SKM-1 treated with dmso at 0.1 percent for 144 hours (cell line): ENCODE measurements at regions not wholly inside any gene's neighbourhood (a gene's known extent, or its start where the extent isn't known, plus 50 kb on each side); places are given as distances from the start of the nearest gene placed in this dataset.

Experiments
- DNase-seq: peaks from one replicate; lab custom pipeline; 2025; ENCODE audit not compliant: unreplicated experiment; lab: John Stamatoyannopoulos, UW

DNA sequence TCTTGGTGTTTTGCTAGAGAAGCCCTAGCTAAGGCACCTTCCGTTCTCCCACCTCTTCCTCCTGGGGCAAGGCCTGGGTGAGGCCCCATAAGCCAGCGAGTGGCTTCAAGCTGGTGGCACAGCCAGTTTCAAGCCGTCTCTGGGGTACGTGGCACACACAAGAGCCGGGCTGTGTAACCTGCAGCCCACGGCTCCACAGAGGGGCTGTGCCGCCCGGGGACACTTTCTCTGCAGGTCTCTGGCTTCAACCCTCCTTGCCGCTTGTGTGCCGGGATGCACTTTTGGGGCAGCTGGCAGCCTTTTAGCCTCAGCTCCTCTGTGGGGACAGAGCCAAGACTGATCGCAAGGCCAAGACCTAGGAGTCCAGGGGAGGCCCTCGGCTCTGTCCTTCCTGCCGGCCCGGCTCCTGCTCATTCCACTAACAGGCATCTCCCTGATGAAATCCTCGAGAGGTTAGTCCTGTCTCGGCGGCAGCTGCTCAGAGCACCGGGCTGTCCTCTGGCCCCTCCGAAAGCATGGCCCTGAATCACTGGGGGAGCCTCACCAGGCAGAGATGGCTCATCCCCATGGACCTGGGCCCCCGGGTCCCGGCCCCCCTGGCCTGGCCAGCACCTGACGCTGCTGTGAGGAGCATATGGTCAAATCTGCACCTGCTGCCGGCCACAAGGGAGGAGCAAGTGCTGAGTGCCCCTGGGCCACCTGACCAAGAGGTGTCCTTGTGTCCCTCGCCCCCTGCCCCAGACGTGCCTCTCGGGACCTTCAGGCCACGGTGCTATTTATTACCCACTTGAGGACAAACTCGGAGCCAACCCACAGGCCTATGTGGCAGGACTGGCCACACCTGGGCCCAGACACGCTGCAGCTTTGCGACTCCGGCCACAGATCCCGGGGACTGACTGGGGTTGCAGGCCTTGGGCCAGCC lies 98.5 kb downstream of the METRNL start:
- DNase-seq = no peak

DNA sequence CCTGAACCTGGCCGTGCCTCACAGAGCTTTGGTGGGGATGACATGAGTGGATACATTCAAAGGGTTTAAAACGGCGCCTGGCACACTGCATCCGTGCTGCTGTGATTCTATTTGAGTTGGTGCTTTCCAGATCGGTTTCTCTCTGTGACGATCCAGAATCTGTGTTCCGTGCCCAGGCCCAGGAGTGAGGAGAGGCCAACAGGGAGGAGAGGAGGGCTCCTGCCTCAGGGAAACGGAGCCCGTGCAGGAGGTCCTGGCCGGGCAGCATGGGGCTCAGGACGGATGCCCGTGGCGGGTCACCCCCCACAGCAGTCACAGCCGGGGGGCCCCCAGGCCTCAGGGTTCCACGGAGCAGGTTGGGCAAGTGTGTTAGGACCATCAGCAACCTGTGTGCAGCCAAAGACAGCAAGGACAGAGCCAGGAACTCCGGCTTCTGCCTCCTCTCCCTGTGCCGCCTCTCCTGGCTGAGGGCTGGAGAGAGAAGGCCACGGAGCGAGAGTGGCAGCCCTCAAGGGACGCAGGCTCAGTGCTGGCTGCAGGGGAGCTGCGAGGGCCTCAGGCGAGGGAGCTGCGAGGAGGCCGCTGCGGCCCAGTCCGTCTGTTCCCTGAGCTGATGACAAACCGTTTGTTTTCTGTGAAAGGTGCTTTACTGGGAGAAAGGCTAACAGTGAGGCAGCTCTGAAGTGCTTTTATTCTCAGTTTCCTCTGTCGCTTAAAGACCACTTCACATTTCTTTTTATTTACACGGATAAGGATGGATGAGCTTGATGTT lies 99.3 kb downstream of the METRNL start:
- DNase-seq = no peak

DNA sequence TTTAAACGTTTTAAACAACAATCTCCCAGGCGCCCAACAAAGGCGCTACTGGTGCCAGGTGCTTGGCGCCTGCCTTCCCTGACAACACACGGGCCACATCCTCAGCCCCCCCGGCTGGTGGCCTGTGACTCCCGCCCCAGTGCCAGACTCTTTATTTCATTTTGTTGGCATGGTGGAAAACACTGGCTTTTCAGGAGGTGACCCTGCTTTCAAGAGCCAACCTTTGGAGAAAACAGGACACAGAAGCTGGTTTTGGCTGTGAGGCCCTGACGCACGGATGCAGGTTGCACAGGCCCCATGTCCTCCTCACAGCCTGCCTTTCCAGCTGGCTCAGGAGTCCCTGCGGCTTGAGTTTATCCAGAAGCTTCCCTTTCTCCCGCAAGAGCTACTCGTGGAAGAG lies 100.0 kb downstream of the METRNL start:
- DNase-seq = no peak

DNA sequence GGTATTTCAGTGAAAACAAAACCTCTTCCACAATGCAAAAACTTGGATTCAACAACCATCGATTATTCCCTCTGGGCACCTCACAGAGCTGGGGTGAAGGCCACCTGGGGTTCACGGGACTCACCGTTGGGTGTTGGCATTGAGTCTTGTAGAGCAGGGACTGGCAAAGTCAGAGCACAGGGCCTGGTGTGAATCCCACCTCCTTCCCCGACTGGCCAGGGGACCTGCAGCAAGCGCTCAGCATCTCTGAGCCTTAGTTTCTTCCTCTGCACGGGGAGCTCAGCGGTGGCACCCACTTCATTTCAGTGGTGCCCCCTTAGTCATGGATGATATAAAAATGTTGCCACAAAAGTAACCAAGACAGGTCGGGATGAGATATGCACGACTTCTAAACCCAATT lies 100.4 kb downstream of the METRNL start:
- no peak for DNase-seq

DNA sequence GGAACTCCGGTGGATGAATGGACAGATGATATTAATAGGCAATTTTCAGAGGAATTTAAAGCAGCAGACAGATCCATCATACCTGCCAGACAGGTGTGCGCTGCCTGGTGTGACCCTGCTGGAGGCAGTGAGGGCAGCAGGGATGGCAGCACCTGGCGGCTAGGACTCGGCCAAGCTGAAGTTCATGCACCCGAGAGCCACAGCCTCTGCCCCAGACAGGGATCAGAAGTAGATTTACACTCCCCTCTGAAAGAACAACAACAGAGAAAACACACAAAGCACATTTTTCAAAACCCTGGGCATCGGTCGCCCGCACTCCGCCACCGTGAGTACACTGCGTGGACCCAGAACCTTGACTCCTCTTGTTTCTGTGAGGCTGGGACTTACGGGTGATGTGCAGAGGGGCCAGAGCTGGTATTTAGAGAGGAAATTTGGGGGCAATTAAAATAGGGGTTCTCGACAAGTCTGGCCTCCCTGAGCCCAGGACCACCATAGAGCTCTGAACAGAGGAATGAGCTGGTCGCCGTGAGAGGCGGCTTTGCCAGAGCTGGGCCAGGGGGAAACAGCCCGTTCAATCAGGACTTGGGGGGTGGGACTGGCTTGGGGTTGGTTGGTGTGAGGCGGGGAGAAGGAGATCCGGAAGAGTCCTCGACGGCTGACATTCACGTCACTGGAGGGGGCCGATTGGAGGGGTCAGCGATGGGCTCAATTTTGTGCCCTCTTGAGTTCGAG lies 101.0 kb downstream of the METRNL start:
- DNase-seq = no peak

DNA sequence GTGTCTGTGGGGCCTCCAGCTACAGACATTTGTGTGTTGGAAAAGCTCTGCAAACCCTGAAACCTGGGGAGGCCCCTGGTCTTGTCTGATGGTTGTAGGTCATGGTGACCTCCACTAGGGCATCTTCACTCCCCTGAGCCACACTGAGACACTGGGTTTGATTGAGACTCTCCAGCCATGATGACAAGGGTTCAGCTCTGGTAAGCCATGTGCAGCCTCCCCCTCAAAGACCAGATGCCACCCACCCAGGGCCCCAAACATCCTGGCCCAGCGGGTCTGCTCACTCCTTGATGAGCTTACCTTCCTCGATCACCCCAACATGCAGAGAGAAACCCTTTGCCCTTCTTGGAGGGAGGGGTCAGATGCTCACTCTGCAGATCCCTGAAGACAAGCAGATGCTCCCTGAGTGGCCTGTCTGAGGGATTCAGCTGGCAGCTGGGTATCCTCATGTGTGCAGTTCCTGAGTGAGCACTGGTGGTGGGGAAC lies 101.6 kb downstream of the METRNL start:
- no peak for DNase-seq

DNA sequence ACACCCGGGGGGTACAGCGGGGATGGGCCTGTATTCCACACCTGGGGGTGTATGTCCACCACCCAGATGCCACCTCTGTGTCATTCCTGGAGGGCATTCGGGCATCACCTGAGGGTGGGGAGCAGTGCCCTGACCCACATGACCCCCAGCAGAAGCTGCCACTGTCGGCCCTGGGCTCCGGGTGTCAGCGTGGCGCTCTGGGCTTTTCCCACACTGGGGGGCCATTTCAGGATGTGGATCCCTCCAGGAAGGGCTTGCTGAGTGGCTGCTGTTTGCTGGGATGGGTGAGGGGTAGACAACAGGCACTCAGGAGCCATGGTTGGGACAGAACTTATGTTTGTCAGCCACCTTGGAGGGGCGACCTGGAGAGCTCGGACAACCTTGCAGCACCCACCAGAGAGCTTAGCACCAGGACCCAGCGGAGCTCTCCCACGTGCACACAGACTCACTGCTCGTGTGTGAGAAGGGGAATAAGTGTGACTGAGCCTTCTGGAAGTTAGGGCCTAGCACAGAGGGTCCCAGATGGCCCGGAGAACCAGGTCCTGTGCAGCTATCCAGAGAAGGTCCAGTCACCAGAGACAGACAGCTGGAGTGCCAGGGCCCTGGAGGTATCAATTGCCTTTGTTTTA lies 102.7 kb downstream of the METRNL start:
- DNase-seq = no peak

DNA sequence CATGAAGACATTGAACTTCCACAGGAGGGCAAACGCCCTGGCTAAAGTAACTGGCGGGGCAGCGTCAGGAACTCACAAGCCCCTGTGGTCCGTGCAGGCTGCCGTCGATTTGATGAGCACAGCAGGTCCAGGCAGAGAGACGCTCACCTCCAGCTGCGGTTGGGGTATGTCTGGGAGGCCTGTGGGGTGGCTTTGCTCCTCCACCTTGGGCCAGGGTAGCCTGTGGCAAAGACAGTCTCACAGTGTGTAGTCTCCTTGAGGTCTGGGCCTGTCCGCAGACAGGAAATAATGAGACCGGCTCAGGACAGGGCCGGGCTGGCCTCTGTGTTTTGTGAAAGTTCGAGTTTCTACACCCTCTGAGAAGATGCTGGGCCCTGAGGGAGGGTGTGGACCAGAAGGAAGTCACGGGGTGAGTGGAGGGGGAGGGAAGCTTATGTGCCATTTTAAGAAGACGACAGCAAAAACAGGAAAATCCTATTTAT lies 103.3 kb downstream of the METRNL start:
- DNase-seq = no peak

DNA sequence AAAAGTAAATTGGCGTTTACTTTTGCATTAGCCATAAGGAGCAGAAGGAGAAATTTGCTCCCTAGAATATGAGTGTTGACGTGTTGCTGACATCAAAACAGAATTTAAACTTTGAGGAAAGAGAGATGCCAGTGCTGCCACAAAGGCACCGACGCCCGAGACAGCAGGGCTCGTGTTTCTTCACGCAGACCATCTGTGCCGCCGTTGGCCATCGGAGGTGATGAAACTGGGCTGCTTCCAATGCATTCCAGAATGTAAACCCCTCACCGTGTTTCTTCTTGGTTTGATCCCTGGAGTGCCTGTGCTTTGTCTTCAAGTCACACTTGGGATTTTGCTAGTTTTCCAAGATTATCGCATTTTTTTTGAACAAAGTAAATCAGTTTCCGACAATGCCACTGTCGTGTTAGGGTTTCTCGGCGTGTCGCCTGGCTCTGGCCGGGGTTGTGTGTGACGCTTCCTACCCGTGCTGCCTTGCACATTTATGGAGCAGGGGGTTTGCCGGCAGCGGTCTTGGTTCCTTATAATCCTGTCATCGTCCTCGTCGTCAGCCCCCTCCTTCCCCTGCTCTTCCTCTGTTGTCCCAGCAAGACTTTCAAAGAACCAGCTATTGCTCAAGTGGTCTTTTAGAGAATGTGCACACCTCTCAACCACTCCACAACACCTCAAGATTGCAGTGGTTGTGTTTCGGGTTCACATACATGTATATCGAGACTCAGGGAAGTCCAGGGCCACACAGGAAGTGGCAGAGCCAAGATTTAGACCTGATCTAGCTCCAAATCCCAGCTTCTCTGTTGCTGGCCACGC lies 103.9 kb downstream of the METRNL start:
- no peak for DNase-seq

DNA sequence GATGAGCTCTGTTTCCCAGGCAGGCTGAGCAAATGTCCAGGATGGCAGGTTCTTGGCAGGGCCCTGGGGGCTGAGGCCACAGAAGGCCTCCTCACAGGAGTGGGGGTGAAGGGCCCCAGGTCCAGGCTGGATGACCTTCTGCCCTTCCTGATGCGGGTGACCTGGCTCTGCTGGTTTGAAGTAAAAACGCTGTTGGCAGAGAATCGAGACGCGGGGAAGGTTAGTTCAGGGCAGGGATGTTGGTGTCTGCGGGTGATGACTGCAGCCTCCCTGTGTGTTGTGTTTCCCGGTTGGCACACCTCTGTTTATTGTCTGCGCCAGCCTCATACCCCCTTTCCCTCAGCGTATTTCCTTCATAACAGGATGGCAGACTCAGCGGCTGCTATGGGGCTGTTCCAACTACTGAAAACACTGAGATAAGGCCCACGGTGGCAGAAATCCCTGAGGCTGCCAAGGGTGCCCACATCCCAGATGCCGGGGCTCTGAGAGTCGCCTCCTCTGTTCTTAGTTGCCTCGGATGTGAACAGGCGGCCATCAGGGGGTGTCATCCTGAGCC lies 104.6 kb downstream of the METRNL start:
- DNase-seq = no peak

DNA sequence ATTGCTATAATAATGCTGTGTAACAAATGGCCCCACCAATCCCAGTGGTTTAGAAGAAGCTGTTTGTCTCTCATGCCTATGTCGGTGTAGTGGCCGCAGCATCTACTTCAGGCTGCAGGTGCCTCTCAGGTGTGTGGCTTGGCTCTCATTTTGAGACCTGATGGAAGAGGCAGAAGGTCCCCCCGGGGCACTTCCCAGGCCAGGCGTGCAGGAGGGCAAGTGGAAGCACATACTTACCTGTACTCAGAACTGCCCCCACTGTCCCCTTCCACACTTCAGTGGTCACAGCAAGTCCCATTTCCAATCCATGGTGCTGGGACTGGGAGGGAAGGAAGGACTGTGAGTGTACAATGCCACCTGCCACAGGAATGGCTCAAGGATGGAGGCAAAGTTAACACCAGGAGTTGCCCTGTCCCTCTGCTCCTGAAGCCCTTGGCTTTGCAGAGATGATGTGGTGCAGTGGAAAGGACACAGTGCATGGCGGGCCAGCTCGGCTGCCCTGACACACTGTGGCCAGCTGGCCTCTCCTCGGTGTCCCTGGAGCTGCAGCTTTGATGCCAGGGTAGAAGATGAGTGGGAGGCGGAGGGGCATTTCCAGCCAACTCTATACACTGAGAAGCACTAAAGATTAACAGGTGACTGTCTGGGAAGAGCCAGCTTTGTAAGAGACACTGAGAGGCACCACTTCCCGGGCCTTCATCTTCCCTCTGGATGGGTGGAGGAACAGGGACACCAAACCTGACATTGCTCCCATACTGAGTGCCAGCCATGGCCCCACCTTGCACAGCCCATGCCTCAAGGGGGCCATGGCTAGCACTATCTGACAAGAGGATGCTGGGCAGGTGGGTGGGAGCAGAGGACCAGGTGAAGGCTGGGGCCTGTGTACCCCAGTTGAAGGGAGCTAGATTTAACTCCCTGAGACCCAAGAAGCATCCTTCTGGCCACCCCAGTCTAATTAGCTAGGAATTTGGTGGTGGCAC lies 105.9 kb downstream of the METRNL start:
- DNase-seq = no peak

DNA sequence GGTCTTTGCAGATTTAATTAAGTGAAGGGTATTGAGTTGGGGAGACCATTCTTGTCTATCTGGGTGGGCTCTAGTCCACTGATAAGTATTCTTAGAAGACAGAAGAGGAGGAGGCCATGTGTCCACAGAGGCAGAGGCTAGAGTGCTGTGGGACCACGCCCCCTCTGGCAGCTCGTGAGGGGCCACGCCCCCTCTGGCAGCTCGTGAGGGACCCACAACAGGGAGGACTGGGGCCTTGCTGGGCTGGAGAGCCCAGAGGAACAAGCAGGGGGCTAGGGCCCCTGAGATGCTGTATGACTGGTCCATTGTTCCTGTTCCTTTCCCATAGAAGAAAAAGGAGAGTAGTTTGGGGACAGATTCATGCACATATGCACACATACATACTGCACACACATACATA lies 106.8 kb downstream of the METRNL start:
- DNase-seq = no peak

DNA sequence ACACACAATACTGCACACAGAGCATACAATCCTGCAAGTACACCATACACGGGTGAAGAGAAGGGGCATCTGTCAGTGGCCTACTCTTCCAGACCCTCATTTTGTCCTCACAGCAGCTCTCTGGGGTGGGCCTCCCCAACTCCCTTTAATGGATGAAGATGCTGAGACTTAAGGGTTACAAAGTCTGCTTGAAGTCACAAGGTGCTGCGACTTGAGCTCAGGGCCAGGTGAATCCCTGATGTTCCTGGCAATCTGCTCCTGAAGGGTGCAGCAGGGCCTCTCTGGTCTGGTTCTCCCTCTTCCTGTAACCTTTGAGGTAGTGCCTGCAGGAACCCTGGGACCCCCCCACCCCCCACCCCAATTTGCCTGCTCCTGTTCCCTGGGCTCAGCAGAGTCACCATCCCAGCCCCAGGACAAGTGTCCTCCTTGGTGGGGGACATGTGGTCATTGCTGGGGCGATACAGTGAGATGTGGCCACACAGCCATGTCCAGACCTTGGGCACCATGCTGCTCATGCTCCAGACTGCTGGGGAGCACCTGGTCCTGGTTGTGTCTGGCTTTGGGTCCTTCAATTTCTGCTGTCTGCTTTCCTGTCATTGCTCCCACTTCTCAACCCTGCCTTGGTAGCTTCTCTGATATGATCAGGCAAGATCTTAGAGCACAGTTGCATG lies 107.5 kb downstream of the METRNL start:
- no peak for DNase-seq

DNA sequence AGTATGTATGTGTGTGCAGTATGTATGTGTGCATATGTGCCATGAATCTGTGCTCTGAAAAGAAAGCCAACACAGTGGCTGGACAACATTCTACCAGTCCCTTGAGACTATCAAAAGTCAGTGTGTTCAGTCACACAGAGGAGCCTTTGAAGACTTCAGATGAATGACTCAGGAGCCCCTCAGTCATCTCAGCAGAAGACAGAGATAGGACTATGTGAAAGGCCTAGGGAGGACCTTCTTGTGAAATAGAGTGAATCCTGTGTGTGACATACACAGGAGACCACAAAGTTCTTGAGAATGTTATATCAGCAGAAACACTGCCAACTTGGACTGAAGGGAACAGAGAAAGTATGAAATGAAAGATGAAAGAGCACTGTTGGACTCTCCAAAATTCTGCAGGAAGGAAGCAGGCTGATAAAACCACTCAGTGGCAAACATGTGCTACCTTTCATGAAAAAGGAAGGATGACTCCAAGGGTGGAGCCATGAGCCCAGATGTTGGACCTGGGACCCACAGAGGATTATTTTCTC lies 108.4 kb downstream of the METRNL start:
- no peak for DNase-seq

DNA sequence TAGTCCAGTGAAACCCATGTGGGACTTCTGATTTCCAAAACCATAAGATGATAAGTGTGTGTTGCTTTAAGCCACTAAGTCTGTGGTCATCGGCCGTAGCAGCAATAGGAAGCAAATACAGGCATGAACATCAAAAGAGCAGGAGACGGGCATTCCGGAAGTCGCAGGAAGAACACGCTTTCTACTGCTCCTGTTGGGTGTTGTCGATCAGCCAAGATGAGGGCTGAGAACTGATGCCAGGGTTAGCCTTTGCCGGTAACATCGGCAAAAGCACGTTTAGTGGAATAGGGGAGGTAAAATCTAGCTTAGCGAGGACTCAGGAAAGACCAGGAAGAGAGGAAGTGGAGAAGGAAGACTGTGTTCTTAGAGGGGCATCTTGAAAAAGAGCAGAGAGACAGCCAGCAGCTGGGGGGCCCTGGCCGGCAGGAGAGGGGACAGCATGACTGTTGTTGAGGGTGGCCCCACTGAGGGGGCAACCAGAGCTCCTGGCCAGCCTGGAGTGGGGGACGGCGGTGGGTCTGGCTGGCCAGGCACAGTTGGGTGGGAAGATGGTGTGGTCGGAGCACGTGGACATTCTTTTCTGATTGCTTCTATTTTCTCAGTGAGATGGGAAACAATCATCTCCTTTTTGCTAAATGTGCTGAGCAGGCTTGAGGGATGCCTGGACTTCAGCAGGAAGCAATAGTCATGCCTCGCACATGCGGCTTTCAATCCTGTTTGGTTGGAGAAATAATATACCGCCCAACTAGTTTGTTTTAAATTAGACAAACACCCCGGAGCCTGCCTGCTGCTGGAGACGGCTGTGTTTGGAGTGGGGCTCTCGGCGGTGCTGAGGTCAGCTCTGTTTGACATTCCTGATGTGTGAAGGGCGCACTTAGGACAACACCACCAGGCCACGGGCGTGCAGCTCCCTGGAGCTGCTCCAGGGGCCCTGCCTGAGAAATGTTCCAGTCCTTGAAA lies 109.9 kb downstream of the METRNL start:
- DNase-seq = no peak

DNA sequence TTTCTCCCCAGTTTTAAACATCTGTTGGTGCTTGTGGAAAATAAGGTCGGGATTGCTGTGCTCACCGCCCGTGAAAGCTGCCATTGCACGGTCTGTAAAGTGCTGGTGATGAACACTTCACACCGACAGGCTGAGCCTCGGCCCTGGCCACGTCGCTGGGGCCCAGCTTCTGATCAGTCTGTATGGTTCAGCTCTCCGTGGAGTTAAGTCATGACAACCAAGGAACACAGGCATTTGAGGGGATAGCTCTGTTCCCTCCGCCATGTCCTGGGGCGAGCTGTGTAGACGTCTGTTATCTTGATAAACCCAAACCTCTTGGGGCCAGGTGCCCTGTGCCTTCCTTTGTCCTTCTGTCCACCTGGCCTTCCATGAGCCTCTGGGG lies 110.6 kb downstream of the METRNL start:
- no peak for DNase-seq
